H9 (cell line): ENCODE measurements at regions not wholly inside any gene's neighbourhood (a gene's known extent, or its start where the extent isn't known, plus 50 kb on each side); places are given as distances from the start of the nearest gene placed in this dataset.

Experiments
- DNase-seq: peaks from one replicate; pipeline ENCODE4 v3.0.0-alpha.2; 2017
- H2AFZ ChIP-seq: one replicate; pipeline ENCODE4 v1.6.1; 2013; ENCODE audit warnings: mild to moderate bottlenecking, low read length, control low read depth, moderate library complexity
- H2AK5ac ChIP-seq: 2 replicates; pipeline ENCODE4 v1.6.1; 2013; ENCODE audit warnings: low read length, control low read depth, mixed read lengths; ENCODE audit not compliant: insufficient read length
- H2BK120ac ChIP-seq: one replicate; pipeline ENCODE4 v1.6.1; 2013; ENCODE audit warnings: low read depth, mild to moderate bottlenecking, low read length, control low read depth, inconsistent platforms; ENCODE audit not compliant: poor library complexity, severe bottlenecking
- H2BK12ac ChIP-seq: 2 replicates; pipeline ENCODE4 v1.6.1; 2013; ENCODE audit warnings: low read length, control low read depth, mixed read lengths, low read depth; ENCODE audit not compliant: insufficient read length
- H2BK15ac ChIP-seq: 2 replicates; pipeline ENCODE4 v1.6.1; 2013; ENCODE audit warnings: low read depth, low read length, control low read depth
- H2BK20ac ChIP-seq: one replicate; pipeline ENCODE4 v1.6.1; 2013; ENCODE audit warnings: low read depth, mild to moderate bottlenecking, low read length, control low read depth, inconsistent platforms; ENCODE audit not compliant: poor library complexity, severe bottlenecking
- H2BK5ac ChIP-seq: 2 replicates; pipeline ENCODE4 v1.6.1; 2013; ENCODE audit warnings: low read length, control low read depth, mixed read lengths; ENCODE audit not compliant: insufficient read length
- H3K14ac ChIP-seq: 2 replicates; pipeline ENCODE4 v1.6.1; 2013; ENCODE audit warnings: low read length, control low read depth; ENCODE audit not compliant: insufficient read depth
- H3K18ac ChIP-seq: 2 replicates; pipeline ENCODE4 v1.6.1; 2013; ENCODE audit warnings: low read depth, mild to moderate bottlenecking, mixed read lengths, low read length, control low read depth; ENCODE audit not compliant: insufficient read length
- H3K23ac ChIP-seq: 2 replicates; pipeline ENCODE4 v1.6.1; 2013; ENCODE audit warnings: low read length, control low read depth, mixed read lengths, low read depth; ENCODE audit not compliant: insufficient read length
- H3K23me2 ChIP-seq: 2 replicates; pipeline ENCODE4 v1.6.1; 2013; ENCODE audit warnings: low read depth, mild to moderate bottlenecking, mixed read lengths, low read length, control low read depth; ENCODE audit not compliant: insufficient read length, poor library complexity, severe bottlenecking
- H3K27ac ChIP-seq: 2 replicates; pipeline ENCODE4 v1.5.1; 2013; ENCODE audit warnings: low read length, control low read depth, mixed read lengths, low read depth; ENCODE audit not compliant: insufficient read length
- H3K27me3 ChIP-seq: 2 replicates; pipeline ENCODE4 v1.6.1; 2013; ENCODE audit warnings: low read length, control low read depth, inconsistent platforms; ENCODE audit not compliant: insufficient read depth
- H3K4ac ChIP-seq: 2 replicates; pipeline ENCODE4 v1.6.1; 2013; ENCODE audit warnings: low read depth, mild to moderate bottlenecking, control low read depth, inconsistent platforms, low read length, moderate library complexity
- H3K4me1 ChIP-seq: 2 replicates; pipeline ENCODE4 v1.6.1; 2013; ENCODE audit warnings: low read length, control low read depth, inconsistent platforms; ENCODE audit not compliant: insufficient read depth
- H3K4me2 ChIP-seq: 2 replicates; pipeline ENCODE4 v1.6.1; 2013; ENCODE audit warnings: low read length, control low read depth, mixed read lengths; ENCODE audit not compliant: insufficient read length, insufficient read depth
- H3K56ac ChIP-seq: 2 replicates; pipeline ENCODE4 v1.6.1; 2013; ENCODE audit warnings: low read depth, mild to moderate bottlenecking, mixed read lengths, low read length, control low read depth; ENCODE audit not compliant: insufficient read length
- H3K79me1 ChIP-seq: 2 replicates; pipeline ENCODE4 v1.6.1; 2013; ENCODE audit warnings: low read depth, mild to moderate bottlenecking, moderate library complexity, low read length, control low read depth, inconsistent platforms; ENCODE audit not compliant: insufficient read depth, poor library complexity, severe bottlenecking
- H3K79me2 ChIP-seq: 2 replicates; pipeline ENCODE4 v1.6.1; 2013; ENCODE audit warnings: low read length, control low read depth, inconsistent platforms; ENCODE audit not compliant: insufficient read depth
- H3K9ac ChIP-seq: 2 replicates; pipeline ENCODE4 v1.6.1; 2013; ENCODE audit warnings: low read length, control low read depth, mixed read lengths; ENCODE audit not compliant: insufficient read length; ENCODE audit errors: extremely low read depth
- H3K9me3 ChIP-seq: one replicate; pipeline ENCODE4 v1.6.1; 2013; ENCODE audit warnings: low read depth, low read length, inconsistent platforms; ENCODE audit not compliant: control insufficient read depth
- H3T11ph ChIP-seq: one replicate; pipeline ENCODE4 v1.6.1; 2013; ENCODE audit warnings: mild to moderate bottlenecking, low read length, control low read depth, inconsistent platforms
- H4K20me1 ChIP-seq: one replicate; pipeline ENCODE4 v1.6.1; 2013; ENCODE audit not compliant: control insufficient read depth, insufficient read length, insufficient read depth
- H4K5ac ChIP-seq: 2 replicates; pipeline ENCODE4 v1.6.1; 2013; ENCODE audit warnings: low read depth, mild to moderate bottlenecking, mixed read lengths, low read length, control low read depth; ENCODE audit not compliant: insufficient read length
- H4K8ac ChIP-seq: replicated peaks from 2 replicates; pipeline ENCODE4 v1.6.1; 2013; ENCODE audit warnings: low read length, control low read depth, mixed read lengths, low read depth; ENCODE audit not compliant: insufficient read length
- H4K91ac ChIP-seq: 2 replicates; pipeline ENCODE4 v1.6.1; 2013; ENCODE audit warnings: low read depth, mild to moderate bottlenecking, moderate library complexity, mixed read lengths, low read length, control low read depth; ENCODE audit not compliant: insufficient read length
- H3K27ac Mint-ChIP-seq, 3 experiments: 2 replicates in 2 of 3; 3 replicates in 1 of 3; pipeline ENCODE4 v1.8.0; 2020 to 2021; ENCODE audit warnings: mixed read lengths in 3 of 3, mild to moderate bottlenecking in 1 of 3, moderate library complexity in 1 of 3
- H3K27me3 Mint-ChIP-seq: 2 replicates; pipeline ENCODE4 v1.8.0; 2021; ENCODE audit warnings: low read depth, mild to moderate bottlenecking, moderate library complexity, mixed read lengths
- H3K36me3 Mint-ChIP-seq, 3 experiments: 2 replicates in 2 of 3; 3 replicates in 1 of 3; pipeline ENCODE4 v1.8.0; 2020 to 2021; ENCODE audit warnings: low read depth in 3 of 3, mixed read lengths in 3 of 3; ENCODE audit not compliant: insufficient read depth in 1 of 3
- H3K4me1 Mint-ChIP-seq, 2 experiments: 2 replicates each; pipeline ENCODE4 v1.8.0; 2020; ENCODE audit warnings: mixed read lengths in 2 of 2
- H3K4me3 Mint-ChIP-seq, 2 experiments: 2 replicates in 1 of 2; 3 replicates in 1 of 2; pipeline ENCODE4 v1.8.0; 2020 to 2021; ENCODE audit warnings: mild to moderate bottlenecking in 2 of 2, mixed read lengths in 2 of 2, moderate library complexity in 1 of 2
- H3K9me3 Mint-ChIP-seq, 2 experiments: 2 replicates in 1 of 2; 3 replicates in 1 of 2; pipeline ENCODE4 v1.8.0; 2020; ENCODE audit warnings: mild to moderate bottlenecking in 2 of 2, mixed read lengths in 2 of 2, moderate library complexity in 1 of 2
- WGBS: extraction: QIAGEN DNeasy Blood & Tissue Kit; methylation state at CpG from one replicate; pipeline ENCODE4 v1.1.7; 2013; ENCODE audit warnings: missing lambda C conversion rate, low lambda C conversion rate, mixed read lengths; ENCODE audit not compliant: insufficient read length; ENCODE audit errors: extremely low coverage; 5-methylcytosine and 5-hydroxymethylcytosine counted together
- TF ChIP-seq, protein P1 (sequence below): fragments of 200-600 bp; sonication (generic); conservative IDR thresholded peaks from 3 replicates; pipeline ENCODE4 v1.8.0; 2021; ENCODE audit warnings: antibody characterized with exemption, mild to moderate bottlenecking

GRCh38 chr10:60684091-60684490 lies 94.2 kb upstream of the CDK1 start:
- H3K23me2 ChIP-seq = no peaks in the 10 kb centered on the region
- H3K4ac ChIP-seq = no peak overlapping the region
- Mint-ChIP-seq H3K36me3 (peaks cover 2 to 18% (median 4%) of the 10 kb centered on the region in 3 experiments; a peak in 4 of 7 replicates), H3K27me3 (no peaks in the 10 kb centered on the region), H3K27ac (no peak overlapping the region), H3K4me3 (no peak overlapping the region), H3K9me3 (peaks cover 2 to 7% of the 10 kb centered on the region in 2 experiments; a peak in 4 of 5 replicates), H3K4me1 (peaks cover 0 to 12% of the 10 kb centered on the region in 2 experiments; a peak in 3 of 4 replicates)
- no peaks in the 10 kb centered on the region for H3K79me2 ChIP-seq
- TF ChIP-seq, protein P1, sequence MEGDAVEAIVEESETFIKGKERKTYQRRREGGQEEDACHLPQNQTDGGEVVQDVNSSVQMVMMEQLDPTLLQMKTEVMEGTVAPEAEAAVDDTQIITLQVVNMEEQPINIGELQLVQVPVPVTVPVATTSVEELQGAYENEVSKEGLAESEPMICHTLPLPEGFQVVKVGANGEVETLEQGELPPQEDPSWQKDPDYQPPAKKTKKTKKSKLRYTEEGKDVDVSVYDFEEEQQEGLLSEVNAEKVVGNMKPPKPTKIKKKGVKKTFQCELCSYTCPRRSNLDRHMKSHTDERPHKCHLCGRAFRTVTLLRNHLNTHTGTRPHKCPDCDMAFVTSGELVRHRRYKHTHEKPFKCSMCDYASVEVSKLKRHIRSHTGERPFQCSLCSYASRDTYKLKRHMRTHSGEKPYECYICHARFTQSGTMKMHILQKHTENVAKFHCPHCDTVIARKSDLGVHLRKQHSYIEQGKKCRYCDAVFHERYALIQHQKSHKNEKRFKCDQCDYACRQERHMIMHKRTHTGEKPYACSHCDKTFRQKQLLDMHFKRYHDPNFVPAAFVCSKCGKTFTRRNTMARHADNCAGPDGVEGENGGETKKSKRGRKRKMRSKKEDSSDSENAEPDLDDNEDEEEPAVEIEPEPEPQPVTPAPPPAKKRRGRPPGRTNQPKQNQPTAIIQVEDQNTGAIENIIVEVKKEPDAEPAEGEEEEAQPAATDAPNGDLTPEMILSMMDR = no peak
- H3K56ac ChIP-seq = no peak overlapping the region
- H3T11ph ChIP-seq = no peak overlapping the region
- H4K20me1 ChIP-seq = no peaks in the 10 kb centered on the region
- H3K9ac ChIP-seq = no peak overlapping the region
- DNase-seq = no peak
- H2BK20ac ChIP-seq = no peak overlapping the region
- no peak overlapping the region for H3K27ac ChIP-seq
- H3K27me3 ChIP-seq = no peaks in the 10 kb centered on the region
- no peak overlapping the region for H3K23ac ChIP-seq
- no peak overlapping the region for H2BK5ac ChIP-seq
- H3K4me2 ChIP-seq = no peak overlapping the region
- H4K91ac ChIP-seq = no peak overlapping the region
- no peaks in the 10 kb centered on the region; the same call in 1 of the 2 replicates for H3K4me1 ChIP-seq
- no peaks in the 10 kb centered on the region for H3K79me1 ChIP-seq
- no peak overlapping the region for H3K14ac ChIP-seq
- no peaks in the 10 kb centered on the region for H3K9me3 ChIP-seq
- H4K8ac ChIP-seq = no peak overlapping the region
- no peak overlapping the region for H2AFZ ChIP-seq
- H2BK12ac ChIP-seq = no peak overlapping the region
- no peak overlapping the region for H2BK15ac ChIP-seq
- H4K5ac ChIP-seq = no peak overlapping the region
- WGBS = no CpG with 5 or more reads among the region's 15 CpGs
- H3K18ac ChIP-seq = no peak overlapping the region
- H2BK120ac ChIP-seq = no peak overlapping the region
- H2AK5ac ChIP-seq = no peak overlapping the region
